HCT116 (cell line): ENCODE measurements at regions not wholly inside any gene's neighbourhood (a gene's known extent, or its start where the extent isn't known, plus 50 kb on each side); places are given as distances from the start of the nearest gene placed in this dataset.

Experiments used
- ATAC-seq: fragments of 200-7000 bp; cut with Tn5 transposase; 2 replicates; pipeline ENCODE4 v1.9.1; 2020; ENCODE audit warnings: mild to moderate bottlenecking, moderate library complexity
- BruUV-seq: library from RNA; stranded (reverse); fragments of 400-500 nt; replicated peaks from 2 replicates; lab custom pipeline; 2021; lab: Mats Ljungman, UMichigan
- CTCF ChIA-PET: fragments of 300-600 bp; sonication (Branson Sonifier 250); formaldehyde crosslinking; loops from one replicate; lab custom pipeline; 2021; ENCODE audit warnings: antibody characterized with exemption; lab: Charles Lee
- POLR2A ChIA-PET: fragments of 300-600, 350-600 bp; sonication (Branson Sonifier 250); formaldehyde crosslinking; loops from one replicate; lab custom pipeline; 2021; ENCODE audit warnings: antibody characterized with exemption; lab: Charles Lee
- RAD21 ChIA-PET, 2 experiments: fragments of 300-600 bp; sonication (Branson Sonifier 250); formaldehyde crosslinking; loops; one replicate each; lab custom pipeline; 2023; ENCODE audit warnings: low total read pairs in 2 of 2; ENCODE audit not compliant: uncharacterized antibody in 2 of 2, unreplicated experiment in 2 of 2, low non-redundant PET in 1 of 2; lab: Charles Lee
- DNase-seq: peaks from one replicate; pipeline ENCODE4 v3.0.0-alpha.2; 2010; ENCODE audit warnings: low read depth, low spot score
- H2AFZ ChIP-seq: fragments of 200-600 bp; shearing (Covaris generic), sonication (generic); 2 replicates; pipeline ENCODE4 v1.6.1; 2017; ENCODE audit warnings: low read depth, mixed run types, mixed read lengths, antibody characterized with exemption, low read length; ENCODE audit not compliant: poor library complexity, severe bottlenecking
- H3K27ac ChIP-seq: 2 replicates; pipeline ENCODE4 v1.5.1; 2012; ENCODE audit warnings: low read depth, low read length
- H3K27me3 ChIP-seq: fragments of 200-600 bp; sonication (generic); 2 replicates; pipeline ENCODE4 v1.6.1; 2016; ENCODE audit warnings: mixed run types, low read length, mixed read lengths; ENCODE audit not compliant: insufficient read depth
- H3K36me3 ChIP-seq, 2 experiments: fragments of 200-500 bp in 1 of 2; fragments of 200-600 bp in 1 of 2; sonication (Bioruptor generic) in 1 of 2; sonication (generic) in 1 of 2; 2 replicates each; pipeline versions ENCODE4 v1.5.1 to v1.6.1; 2014 to 2016; ENCODE audit warnings: low read length in 2 of 2, inconsistent platforms in 1 of 2, mixed read lengths in 1 of 2, mixed run types in 1 of 2; ENCODE audit not compliant: insufficient read depth in 2 of 2, control insufficient read depth in 1 of 2
- H3K4me1 ChIP-seq, 2 experiments: fragments of 200-600 bp in 1 of 2; sonication (generic) in 1 of 2; 2 replicates each; pipeline versions ENCODE4 v1.5.1 to v1.6.1; 2012 to 2017; ENCODE audit warnings: low read length in 2 of 2, inconsistent platforms in 1 of 2, mild to moderate bottlenecking in 1 of 2, mixed read lengths in 1 of 2, mixed run types in 1 of 2, moderate library complexity in 1 of 2; ENCODE audit not compliant: insufficient read depth in 2 of 2, control insufficient read depth in 1 of 2
- H3K4me2 ChIP-seq: fragments of 200-600 bp; sonication (generic); 2 replicates; pipeline ENCODE4 v1.6.1; 2017; ENCODE audit warnings: mixed run types, low read length, mixed read lengths
- H3K4me3 ChIP-seq, 2 experiments: fragments of 200-600 bp in 1 of 2; sonication (generic) in 1 of 2; replicated peaks in 1 of 2; 2 replicates each; pipeline ENCODE4 v1.5.1; 2011 to 2016; ENCODE audit warnings: low read length in 2 of 2, control low read depth in 1 of 2, low read depth in 1 of 2, mild to moderate bottlenecking in 1 of 2, mixed read lengths in 1 of 2, mixed run types in 1 of 2
- H3K79me2 ChIP-seq: fragments of 200-600 bp; sonication (generic); 2 replicates; pipeline ENCODE4 v1.6.1; 2017; ENCODE audit warnings: mild to moderate bottlenecking, mixed run types, low read length, moderate library complexity, mixed read lengths; ENCODE audit not compliant: insufficient read depth
- H3K9ac ChIP-seq: fragments of 200-600 bp; sonication (generic); 2 replicates; pipeline ENCODE4 v1.6.1; 2016; ENCODE audit warnings: low read length, mixed read lengths
- H3K9me2 ChIP-seq: fragments of 200-600 bp; sonication (generic), shearing (Covaris generic); 2 replicates; pipeline ENCODE4 v1.6.1; 2017; ENCODE audit warnings: mixed run types, mild to moderate bottlenecking, moderate library complexity; ENCODE audit not compliant: insufficient read depth
- H3K9me3 ChIP-seq, 2 experiments: fragments of 200-500 bp in 1 of 2; fragments of 200-600 bp in 1 of 2; sonication (Bioruptor generic) in 1 of 2; sonication (generic) in 1 of 2; 2 replicates each; pipeline ENCODE4 v1.6.1; 2014 to 2017; ENCODE audit warnings: low read length in 2 of 2, mixed read lengths in 2 of 2, inconsistent platforms in 1 of 2, low read depth in 1 of 2, mild to moderate bottlenecking in 1 of 2, mixed run types in 1 of 2, moderate library complexity in 1 of 2; ENCODE audit not compliant: control insufficient read depth in 1 of 2, insufficient read depth in 1 of 2
- H4K20me1 ChIP-seq: fragments of 200-600 bp; sonication (generic), shearing (Covaris generic); 2 replicates; pipeline ENCODE4 v1.6.1; 2017; ENCODE audit warnings: mixed run types, mild to moderate bottlenecking, moderate library complexity; ENCODE audit not compliant: insufficient read depth
- ATF3 ChIP-seq: IDR thresholded peaks from 2 replicates; pipeline ENCODE4 v1.6.1; 2012
- CTCF ChIP-seq, 3 experiments: fragments of 200-600 bp in 1 of 3; sonication (generic) in 1 of 3; IDR thresholded peaks in 2 of 3; conservative IDR thresholded peaks in 1 of 3; 2 replicates each; pipeline ENCODE4 v1.5.1; 2012 to 2017; ENCODE audit warnings: low read depth in 2 of 3, low read length in 2 of 3, antibody characterized with exemption in 1 of 3, borderline replicate concordance in 1 of 3, control low read depth in 1 of 3, mild to moderate bottlenecking in 1 of 3, mixed read lengths in 1 of 3, mixed run types in 1 of 3, moderate library complexity in 1 of 3; ENCODE audit not compliant: insufficient read depth in 1 of 3
- EZH2 ChIP-seq: fragments of 200-600 bp; sonication (generic); IDR thresholded peaks from 2 replicates; pipeline ENCODE4 v1.6.1; 2017; ENCODE audit warnings: antibody characterized with exemption, mixed run types
- FOSL1 ChIP-seq: IDR thresholded peaks from 2 replicates; pipeline ENCODE4 v1.6.1; 2012; ENCODE audit warnings: low read depth
- POLR2AphosphoS5 ChIP-seq: IDR thresholded peaks from 2 replicates; pipeline ENCODE4 v1.6.1; 2011; ENCODE audit warnings: mild to moderate bottlenecking, low read depth, low read length, moderate library complexity
- REST ChIP-seq: IDR thresholded peaks from 2 replicates; pipeline ENCODE4 v1.6.1; 2012; ENCODE audit warnings: low read depth
- SP1 ChIP-seq: IDR thresholded peaks from 2 replicates; pipeline ENCODE4 v1.6.1; 2012; ENCODE audit warnings: low read depth
- ZFX ChIP-seq: fragments of 450-650 bp; IDR thresholded peaks from 2 replicates; pipeline ENCODE4 v1.6.1; 2017
- intact Hi-C: fragments of 100-400 bp; cut with micrococcal nuclease; formaldehyde crosslinking; loops from 2 replicates; pipeline ENCODE4 v1.10.0; 2022

- no peak for TF ChIP-seq REST
- TF ChIP-seq FOSL1, result no peak
- TF ChIP-seq ZFX, result no peak
- no peak for TF ChIP-seq EZH2
Observed at GRCh38 chr20:48336597-48336996, 491.2 kb downstream of the PREX1 start (continued).

GRCh38 chr20:48335308-48336050 lies 492.3 kb downstream of the PREX1 start:
- DNase-seq (no peak), ATAC-seq (no peak)
- Histone ChIP-seq H3K9me2 (no peaks in the 10 kb centered on the region), H3K4me1 (peaks cover 4 to 8% of the 10 kb centered on the region in 2 experiments; a peak in 3 of 4 replicates), H2AFZ (no peak overlapping the region), H3K36me3 (no peaks in the 10 kb centered on the region), H3K9ac (no peak overlapping the region), H3K4me2 (no peak overlapping the region), H3K9me3 (no peaks in the 10 kb centered on the region), H3K27me3 (peaks cover 62% of the 10 kb centered on the region), H3K27ac (no peak overlapping the region), H3K79me2 (no peaks in the 10 kb centered on the region), H4K20me1 (no peaks in the 10 kb centered on the region), H3K4me3 (no peak overlapping the region)
- RAD21 ChIA-PET, result no interaction called here
- intact Hi-C loops, result no loop called here
- BruUV-seq, result no TSS peak
- no peak for TF ChIP-seq SP1
- TF ChIP-seq POLR2AphosphoS5, result no peak
- no peak for TF ChIP-seq ATF3
- no peak for TF ChIP-seq CTCF (IDR thresholded peaks at IDR 0.05 in 2 of 3, conservative IDR thresholded peaks at IDR 0.05 in 1 of 3; ENCODE audit: borderline replicate concordance in 1 of 3, insufficient read depth in 1 of 3, low read depth in 2 of 3, low read length in 2 of 3)
- POLR2A ChIA-PET, result interaction anchor here (0.7 kb wide), 1 partner anchor 11 kb away, joined by 3 read pairs; no protein-coding TSS in a partner anchor
- CTCF ChIA-PET, result interaction anchor here (1.4 kb wide), 1 partner anchor 285 kb away, joined by 3 read pairs; no protein-coding TSS in a partner anchor
